Fibroblast of upper back skin (primary cell): ENCODE measurements at regions not wholly inside any gene's neighbourhood (a gene's known extent, or its start where the extent isn't known, plus 50 kb on each side); places are given as distances from the start of the nearest gene placed in this dataset.
A peak's percentile ranks its signal among the peaks of the same experiment; 100 is the strongest.

Experiments
- DNase-seq: peaks from one replicate; pipeline ENCODE4 v3.0.0-alpha.2; 2013

DNA sequence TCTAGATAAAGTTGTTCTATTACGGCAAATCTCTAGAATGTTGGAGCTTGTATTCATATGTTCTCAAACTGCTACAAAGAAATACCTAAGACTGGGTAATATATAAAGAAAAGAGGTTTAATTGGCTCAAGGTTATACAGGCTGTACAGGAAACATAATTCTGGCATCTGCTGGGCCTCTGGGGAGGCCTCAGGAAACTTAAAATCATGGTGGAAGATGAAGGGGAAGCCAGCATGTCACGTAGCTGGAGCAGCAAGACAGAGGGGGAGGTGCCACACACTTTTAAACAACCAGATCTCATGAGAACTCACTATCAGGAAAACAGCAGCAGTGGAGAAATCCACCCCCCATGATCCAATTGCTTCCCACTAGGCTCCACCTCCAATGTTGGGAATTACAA, 390.4 kb upstream of the ADGRL4 start:
- DNase-seq, result no peak

DNA sequence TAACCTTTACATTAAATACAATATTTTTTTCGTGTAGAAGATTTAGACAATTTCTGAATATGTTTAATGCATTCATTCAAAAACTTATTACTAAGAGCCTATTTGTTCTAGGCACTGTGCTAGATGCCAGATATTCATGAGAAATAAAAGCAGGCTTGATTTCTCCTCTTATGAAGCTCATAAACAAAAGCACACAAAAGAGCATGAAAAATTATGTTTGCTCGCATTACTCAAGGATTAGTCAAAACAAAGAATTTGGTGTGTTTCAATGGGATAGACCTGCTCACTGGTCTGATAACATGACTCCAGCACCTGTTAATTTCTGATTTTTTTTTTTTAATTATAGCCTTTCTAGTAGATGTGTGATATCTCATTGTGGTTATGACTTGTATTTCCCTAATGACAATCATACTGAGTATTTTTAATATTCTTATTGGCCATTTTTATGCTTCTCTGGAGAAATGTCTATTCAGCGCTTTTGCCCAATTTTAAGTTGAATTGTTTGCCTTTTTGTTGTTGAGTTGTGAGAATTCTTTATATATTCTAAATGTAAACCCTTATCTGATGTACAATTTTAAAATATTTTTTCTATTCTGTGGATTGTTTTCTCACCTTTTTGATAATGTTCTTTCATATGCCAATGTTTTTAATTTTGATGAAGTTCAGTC, 382.3 kb upstream of the ADGRL4 start:
- no peak for DNase-seq

DNA sequence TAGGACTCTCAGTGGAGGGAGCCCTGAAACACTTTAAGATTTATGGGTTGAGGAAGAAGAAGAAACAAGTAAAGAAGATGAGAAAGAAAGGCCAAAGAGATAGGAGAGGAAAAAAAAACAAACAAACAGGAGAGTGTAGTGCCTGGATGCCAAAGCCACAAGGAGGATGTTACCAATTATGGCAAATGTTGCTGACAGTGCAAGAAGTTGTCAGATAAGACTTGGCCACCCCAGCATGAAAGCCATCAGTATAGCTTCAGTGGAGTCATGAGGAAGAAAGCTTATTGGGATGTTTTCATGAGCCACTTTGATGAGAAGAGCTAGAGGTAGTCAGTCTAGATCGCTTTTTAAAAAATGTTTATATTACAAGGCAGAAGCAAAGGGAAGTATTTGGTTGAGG, 380.2 kb upstream of the ADGRL4 start:
- DNase-seq, result no peak

DNA sequence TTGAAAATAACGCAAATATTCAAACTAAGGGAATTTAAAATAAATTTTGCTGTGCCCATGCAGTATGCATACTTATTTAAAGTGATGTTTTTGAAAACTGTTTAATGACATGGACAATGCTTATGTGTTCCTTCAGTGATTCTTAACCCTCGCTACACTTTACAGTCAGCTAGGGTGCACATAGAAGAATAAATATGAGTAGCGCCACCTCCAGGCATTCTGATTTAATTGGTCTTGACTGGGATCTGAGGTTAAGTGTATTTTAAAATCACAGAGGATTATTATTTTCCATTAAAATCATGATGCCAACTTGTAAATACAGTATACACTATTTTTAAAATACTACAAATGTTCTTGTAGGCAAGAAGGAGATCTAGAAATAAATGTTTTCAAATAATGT, 373.5 kb upstream of the ADGRL4 start:
- DNase-seq, result no peak

DNA sequence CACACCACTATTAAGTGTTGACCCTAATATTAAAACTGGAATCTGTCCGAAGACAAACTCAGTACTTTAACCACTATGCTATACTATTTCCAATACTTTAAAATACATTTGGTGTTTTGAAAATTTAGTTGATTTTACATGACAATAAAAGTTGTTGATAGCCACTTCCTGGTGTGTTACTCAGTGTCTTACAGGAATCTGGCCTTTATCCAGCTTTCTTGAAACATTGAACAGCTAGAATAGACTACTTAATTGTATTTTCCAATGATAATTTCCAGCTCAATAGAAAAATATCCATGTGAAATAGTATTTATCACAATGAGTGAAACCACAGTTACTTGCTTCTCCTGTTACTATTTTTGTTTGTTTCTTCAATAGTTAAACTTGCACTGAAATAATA, 369.6 kb upstream of the ADGRL4 start:
- DNase-seq, result no peak

DNA sequence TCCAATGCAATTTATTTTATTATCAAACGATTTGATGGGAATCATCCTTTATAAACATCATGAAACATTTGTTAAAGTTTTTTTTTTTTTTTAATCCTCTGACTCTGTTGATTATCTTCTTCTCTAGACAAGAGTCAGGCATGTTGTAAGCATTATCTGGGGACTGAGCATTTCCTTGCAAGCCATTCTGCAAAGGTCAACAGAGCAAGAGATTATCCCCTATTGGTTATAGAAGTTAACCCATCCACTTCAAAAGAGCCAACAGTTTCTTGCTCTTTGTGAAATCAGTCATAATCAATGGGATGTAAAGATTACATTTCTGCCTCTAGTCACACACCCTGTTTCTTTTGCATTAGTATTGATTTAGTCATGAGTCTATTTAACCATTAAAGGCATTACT, 368.8 kb upstream of the ADGRL4 start:
- no peak for DNase-seq

DNA sequence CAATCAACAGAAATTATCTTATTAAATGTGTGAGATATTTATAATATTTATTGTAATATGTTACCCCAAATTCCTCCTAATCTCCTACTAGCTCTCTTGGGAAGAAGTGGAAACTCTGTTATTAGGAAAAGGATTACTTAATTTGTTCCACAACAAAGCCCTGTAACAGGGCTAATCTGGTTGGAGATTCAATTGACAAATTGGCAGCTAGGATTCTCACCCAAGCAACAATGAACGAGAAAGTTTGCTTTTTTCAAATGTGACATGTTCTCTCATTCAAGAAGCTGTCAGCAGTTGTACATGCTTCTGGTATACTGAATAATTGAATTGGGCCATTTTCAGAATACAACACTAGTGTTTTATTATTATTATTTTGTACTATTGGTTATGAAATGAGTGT, 367.9 kb upstream of the ADGRL4 start:
- no peak for DNase-seq

DNA sequence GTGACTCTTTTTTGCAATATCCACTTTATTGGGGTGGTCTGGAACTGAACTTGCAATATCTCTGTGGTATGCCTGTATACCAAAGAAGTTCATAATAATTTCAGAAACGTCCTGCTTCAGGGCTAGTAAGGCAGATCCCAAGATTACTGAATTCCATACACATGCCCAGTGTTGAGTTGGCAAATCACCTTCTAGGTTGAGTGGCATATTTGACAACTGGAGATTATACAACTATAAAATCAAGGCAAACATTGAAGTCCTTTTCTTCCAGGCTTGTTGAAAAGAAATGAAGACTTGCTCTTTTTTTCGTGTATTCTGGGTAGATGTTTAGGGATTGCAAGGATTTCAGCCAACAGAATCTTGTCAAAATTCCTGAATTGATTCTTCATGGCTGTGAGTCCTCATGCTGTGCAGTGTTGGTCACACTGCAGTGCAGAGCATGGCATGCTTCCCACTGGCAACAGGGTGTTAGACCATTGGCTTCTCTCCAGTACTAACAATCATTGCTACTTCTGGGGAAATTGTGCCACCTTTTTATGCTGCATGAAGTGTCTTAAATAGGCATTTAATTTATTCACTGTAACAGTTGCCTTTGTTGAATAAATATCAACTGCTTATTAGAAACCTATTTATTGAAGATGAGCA, 367.1 kb upstream of the ADGRL4 start:
- no peak for DNase-seq

DNA sequence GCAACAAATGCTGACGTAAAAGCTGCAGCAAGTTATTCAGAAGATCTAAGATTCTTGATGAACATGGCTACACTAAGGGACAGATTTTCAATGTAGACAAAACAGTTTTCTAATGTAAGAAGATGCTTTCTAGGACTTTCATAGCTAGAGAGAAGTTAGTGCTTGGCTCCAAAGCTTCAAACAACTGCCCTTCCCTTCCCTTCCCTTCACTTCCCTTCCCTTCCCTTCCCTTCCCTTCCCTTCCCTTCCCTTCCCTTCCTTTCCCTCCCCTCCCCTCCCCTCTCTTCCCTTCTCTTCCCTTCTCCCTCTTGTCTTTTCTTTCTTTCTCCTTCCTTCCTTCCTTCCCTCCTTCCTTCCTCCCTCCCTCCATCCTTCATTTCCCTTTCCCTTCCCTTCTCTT, 365.3 kb upstream of the ADGRL4 start:
- no peak for DNase-seq

DNA sequence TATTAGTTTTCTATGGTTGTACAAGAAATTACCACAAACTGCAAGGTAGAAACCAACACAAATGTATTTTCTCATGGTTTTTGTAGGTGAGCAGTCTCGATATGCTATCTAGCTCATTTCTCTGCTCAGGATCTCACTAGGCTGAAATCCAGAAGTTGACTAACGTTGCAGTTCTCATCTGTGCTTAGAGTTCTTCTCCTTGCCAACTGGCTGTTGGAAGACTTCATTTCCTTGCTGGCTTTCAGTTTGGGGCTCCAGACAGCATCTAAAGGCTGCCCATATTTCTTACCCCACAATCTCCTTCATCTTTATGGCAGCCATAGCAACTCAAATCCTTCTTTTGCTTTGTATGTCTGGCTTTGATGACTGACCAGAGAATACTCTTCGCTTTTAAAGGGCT, 362.6 kb upstream of the ADGRL4 start:
- DNase-seq, result no peak

DNA sequence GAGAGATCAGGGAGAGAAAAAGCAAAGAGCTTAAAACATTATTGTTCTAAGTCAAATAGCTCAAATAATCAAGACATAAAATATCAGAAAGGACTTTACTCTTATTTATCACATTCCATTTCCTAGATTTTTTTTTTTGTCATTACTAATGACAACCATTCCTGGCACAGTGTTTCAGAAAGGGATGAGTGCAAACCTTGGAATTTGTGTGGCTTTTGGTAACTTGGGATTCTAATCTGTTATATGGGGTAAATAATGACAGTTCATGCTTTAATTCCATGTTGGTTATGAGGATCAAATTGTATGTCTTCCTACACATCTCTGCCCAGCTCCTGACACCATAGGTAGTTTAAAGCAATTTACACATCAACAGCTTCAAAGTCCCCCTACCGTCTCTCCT, 358.4 kb upstream of the ADGRL4 start:
- peak; percentile 57 for DNase-seq

DNA sequence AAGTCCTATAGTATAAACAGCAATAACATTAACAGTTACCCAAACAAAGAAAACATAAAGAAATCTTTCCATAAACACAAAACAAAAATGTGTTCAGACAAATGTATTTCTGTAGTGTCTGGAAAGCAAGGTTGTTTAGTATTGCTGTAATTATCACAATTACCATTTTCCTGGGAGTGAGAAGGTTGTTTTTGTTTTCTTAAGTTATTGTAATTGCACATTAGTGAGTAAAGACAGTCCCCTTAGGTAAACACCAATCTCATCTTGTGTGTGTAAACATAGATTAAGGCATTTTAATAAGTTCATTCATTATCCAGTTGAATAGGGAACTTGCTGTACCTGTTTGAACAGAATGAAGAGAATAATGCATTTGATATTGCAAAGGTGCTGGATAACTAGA, 356.9 kb upstream of the ADGRL4 start:
- no peak for DNase-seq

DNA sequence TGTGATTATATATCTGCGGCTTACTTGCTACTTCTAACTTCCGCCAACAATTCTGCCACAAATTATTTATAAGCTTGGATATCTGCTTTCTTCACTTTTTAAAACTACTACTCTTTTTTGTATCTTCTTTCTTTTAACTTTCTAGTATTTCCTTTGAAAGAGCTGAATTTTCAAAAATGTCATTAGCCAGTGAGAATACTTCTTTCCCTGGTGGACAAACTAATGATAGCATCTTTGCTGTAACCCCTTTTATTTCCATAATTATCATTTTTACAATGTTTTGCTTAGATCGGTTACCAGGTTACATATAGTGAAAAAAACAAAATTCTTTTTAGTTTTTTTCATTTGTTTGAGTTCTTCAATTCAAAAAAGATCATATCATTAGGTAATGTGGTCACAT, 355.9 kb upstream of the ADGRL4 start:
- DNase-seq, result no peak

DNA sequence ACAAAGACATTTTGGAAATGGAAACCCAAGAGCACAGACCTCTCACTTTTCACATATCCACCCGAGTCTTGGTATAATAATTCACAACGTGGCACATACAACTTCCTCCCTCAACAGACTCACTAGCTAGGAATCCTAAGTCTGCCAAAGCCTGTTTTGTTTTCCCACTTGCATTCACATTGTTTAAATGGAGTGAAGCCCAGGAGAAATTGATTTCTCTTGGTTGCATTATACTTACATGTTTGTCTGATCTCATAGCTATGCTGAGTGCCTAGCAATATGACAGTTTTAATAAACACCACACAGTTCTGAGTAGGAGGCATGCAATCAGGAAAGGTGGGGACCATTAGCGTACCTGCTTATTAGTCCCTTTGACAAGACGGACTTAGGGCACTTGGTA, 348.6 kb upstream of the ADGRL4 start:
- peak; percentile 78 for DNase-seq

DNA sequence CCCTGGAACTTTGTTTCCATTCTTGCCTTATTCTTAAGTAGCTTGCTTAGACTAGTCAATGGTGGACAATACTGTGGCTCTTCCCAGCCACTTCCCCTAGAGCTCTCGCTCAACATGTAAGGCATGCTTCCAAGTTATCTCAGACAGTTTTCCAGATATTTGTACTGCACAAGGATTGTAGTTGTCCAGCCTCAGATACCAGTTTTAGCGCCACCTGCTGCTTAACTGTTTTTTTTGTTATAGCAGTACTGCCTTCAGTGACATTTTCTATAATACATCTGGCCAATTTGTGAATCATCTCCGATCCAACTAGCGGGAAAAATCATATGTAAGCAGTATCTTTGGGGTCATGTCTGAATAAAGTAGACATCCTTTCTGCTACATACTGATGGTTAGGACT, 346.7 kb upstream of the ADGRL4 start:
- peak; percentile 72 for DNase-seq

DNA sequence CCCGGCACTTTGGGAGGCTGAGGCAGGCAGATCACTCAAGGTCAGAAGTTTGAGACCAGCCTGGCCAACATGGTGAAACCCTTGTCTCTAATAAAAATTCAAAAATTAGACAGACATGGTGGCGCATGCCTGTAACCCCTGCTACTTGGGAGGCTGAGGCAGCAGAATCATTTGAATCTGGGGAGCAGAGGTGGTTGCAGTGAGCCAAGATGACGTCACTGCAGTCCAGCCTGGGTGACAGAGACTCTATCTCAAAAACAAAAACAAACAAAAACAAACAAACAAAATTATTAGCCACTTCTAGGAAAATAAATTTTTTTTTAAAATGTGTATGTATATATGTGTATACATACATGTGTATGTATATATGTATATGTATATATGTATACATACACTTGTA, 320.3 kb upstream of the ADGRL4 start:
- DNase-seq, result no peak

DNA sequence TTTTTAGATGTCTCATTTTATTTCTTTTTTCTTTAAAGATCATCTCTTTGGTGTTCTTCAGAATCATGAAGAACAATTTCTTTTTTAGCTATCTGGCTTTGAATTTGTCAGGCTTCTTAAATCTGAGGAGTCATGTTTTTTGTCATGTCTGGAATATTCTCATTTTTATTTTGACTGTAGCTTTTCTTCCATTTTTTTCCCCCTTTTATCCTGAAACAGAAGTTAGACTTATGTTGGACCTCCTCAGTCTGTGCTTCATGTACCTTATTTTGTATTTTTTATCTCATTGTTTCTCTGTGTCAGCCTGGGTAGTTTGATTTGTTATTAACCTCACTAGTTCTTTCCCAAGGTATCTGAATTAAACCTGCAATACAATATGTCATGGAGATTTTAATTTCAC, 319.2 kb upstream of the ADGRL4 start:
- DNase-seq, result no peak

DNA sequence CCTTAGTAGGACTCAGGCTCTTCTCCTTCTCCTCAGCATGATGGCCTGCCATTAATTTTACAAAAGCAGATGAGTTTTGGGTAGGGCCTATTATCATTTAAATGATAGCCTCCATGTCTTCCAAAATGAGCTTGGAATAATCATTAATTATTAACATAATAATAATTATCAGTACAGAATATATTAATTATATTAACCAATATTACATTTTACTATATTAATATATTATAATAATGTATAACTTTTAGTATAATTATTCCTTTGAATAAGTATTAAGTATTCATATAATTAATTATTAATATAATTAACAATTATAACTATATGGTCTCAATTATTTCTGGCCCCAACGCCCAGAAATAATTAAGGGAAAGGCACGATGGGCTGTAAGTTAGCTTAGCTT, 318.6 kb upstream of the ADGRL4 start:
- DNase-seq, result no peak

DNA sequence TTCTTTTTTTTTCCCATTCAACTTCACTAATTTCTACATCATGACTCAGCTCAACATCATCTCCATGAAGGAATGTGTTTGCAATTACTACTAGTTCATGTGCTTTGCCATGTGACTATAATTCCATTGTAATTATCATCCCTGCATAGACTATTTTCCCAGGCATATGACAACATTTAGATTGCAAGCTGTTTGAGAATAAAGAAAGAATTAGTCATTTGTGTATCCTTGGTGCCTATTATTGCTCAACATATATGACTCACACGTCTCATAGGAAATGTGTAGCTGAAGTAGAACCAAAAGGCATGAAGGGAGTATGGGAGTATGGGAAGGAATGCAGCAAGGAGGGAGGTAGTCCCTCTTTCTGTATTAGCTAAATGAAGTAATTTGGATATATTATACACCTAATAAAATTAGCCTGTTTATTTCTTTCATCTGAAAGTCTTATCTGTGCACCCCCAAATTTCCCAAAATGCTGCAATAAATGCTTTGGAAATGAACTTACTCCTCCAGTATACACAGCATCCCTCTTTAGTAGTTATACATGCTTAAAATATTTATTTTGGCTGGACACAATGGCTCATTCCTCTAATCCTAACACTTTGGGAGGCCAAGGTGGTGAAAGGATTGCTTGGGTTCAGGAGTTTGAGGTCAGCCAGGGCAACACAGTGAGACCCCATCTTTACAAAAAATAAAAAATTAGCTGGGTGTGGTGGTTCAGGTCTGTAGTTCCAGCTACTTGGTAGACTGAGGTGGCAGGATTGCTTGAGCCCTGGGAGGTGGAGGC, 316.9 kb upstream of the ADGRL4 start:
- DNase-seq, result peak; percentile 98

DNA sequence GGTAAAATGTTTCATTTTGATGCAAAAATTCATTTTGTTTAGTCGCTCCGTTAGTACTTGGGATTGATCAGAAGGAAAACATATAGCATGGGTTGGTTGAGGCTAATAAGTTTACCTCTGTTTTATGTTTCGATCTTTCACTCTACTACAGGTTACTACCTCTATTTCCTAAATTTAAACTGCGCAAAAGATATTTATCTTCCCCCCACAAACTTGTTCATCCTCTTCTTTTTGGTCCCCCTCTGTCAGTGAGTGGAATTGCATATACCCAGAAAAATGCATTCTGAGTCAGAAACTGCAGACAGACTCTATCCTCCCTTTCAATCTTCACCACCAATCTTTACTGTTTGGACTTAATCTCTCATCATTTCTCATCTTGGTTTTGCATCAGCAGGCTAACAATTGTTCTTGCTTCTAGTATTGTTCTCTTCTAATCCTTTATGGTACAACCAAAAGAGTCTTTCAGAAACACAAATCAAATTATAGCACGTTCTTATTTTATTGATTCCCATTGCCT, 316.0 kb upstream of the ADGRL4 start:
- peak; percentile 39 for DNase-seq

DNA sequence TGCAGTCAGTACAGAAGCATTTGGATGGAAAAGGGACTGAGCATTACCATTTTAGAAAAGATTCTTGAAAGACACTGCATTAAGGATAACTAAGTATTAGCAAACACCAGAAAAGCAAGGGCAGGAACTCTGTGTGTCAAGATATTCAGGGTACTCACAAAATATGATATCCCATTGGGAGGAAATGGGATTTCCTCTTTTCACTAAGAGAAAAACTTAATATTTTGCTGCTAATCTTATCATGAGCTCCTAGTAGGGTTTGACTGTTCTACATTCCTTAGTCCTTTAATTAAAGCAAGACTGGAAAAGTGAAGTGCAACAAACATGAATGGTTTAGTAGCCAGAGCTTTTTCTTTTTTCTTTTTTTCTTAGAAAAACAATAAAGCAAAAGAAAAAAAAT, 305.9 kb upstream of the ADGRL4 start:
- no peak for DNase-seq

DNA sequence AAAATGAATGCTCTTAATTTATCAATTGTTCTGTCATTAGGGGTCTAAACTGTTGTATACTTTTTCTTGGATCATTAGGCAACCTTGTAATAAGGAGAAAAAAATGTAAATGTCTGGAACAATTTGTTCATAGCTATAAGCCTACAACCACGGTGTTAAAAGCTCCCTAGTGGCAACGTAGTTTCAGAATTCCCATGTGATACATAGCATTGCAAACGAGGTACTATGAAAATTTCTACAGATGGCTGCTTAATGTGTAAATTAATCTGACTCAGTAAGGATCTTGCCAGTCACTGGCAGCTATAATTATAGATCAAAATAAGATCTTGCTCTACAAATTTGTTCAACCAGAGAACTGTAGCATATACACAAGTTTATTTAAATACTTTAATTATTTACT, 304.1 kb upstream of the ADGRL4 start:
- no peak for DNase-seq

DNA sequence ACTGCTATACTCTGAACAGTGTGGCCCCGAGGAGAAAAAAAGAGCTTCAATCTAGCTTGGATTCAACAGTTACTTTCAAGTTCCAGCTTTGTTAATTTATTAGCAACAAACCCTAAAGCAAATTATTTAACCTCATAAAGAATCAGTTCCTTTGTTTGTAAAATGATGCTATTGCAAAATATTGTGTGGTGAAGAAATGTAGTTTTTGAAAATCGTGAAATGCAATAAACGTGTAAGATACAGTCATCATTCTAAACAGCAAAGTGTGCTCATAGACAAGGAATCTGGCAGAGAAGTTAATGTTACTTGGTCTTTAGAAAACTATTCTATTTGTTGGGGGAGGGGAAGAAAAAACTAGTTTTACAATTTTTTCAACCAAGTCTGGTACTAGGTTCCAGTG, 297.6 kb upstream of the ADGRL4 start:
- DNase-seq, result no peak

DNA sequence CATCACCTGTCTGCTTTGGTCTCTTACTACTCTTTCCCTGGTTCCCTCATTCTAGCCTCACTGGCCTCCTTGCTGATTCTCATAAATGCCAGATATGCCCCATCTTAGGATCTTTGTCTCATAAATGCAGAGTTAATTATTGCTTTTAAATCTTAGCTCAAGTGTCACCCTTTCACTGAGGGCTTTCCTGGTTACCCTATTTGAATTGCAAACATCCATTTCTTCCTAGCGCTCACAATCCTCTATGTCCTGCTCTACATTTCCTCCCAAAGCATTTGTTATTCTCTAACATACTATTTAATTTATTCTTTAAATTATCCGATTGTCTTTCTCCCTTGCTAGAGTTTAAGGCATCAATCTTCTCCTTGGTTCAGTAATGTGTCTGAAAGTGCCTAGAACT, 296.5 kb upstream of the ADGRL4 start:
- DNase-seq, result no peak
